ENCODE measurements at regions not wholly inside any gene's neighbourhood (a gene's known extent, or its start where the extent isn't known, plus 50 kb on each side); places are given as distances from the start of the nearest gene placed in this dataset.
A peak's percentile ranks its signal among the peaks of the same experiment; 100 is the strongest.

DNA sequence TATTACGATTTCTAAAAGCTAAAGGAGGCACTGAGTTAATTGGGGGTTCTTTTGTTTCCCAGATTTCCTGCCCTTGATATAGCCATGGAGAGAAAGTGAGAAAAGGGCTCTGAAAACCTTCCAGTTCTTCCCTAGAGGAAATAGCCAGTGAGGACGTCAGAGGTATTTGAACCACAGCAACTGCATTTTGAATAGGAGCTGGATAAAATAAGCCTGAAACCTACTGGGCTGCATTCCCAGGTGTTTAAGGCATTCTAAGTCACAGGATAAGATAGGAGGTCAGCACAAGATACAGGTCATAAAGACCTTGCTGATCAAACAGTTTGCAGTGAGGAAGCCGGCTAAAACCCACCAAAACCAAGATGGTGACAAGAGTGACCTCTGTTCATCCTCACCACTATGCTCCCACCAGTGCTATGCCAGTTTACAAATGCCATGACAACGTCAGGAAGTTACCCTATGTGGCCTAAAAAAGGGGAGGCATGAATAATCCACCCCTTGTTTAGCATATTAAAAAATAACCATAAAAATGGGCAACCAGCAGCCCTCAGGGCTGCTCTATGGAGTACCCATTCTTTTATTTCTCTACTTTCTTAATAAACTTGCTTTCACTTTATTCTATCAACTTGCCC, 85.1 kb upstream of the FRMD4A start:
- H3K27ac ChIP-seq (replicated peaks; ENCODE audit: low read length) = no peak overlapping the region
- WGBS, 2 donors (ENCODE audit: extremely low coverage in 2 of 2, insufficient read length in 2 of 2, insufficient replicate concordance in 1 of 2) = no CpG with 5 or more reads among the region's 4 CpGs

DNA sequence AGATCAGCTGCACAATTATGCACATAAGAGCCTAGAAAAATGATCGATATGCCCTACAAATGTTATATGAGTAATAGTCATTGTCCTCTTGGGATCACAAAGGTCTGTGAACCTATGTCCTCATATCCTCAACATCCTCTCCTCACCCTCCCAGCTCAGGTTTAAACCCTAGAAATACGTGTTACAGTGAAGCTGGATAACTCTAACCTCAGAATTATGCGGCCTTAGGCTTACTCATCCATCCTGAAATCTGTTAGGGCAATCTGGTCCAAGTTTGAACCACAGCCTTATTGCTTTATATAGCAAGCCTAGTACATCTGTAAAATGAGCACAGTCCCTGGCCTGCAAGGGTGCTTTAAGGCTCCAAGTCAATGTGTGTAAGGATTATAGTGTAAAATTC, 84.2 kb upstream of the FRMD4A start:
- H3K23ac ChIP-seq (ENCODE audit: low read depth, low read length, poor library complexity) = no peak overlapping the region
- no peak overlapping the region for H3K27ac ChIP-seq (replicated peaks; ENCODE audit: low read length)
- H2BK12ac ChIP-seq (ENCODE audit: low read length) = no peak overlapping the region
- no peak overlapping the region for H3K4ac ChIP-seq (ENCODE audit: low read length)
- no peak overlapping the region for H2BK5ac ChIP-seq (ENCODE audit: low read length)
- H4K91ac ChIP-seq (ENCODE audit: low read depth, low read length, poor library complexity) = no peak overlapping the region
- no peak overlapping the region for H2BK120ac ChIP-seq (ENCODE audit: low read depth, low read length)
- no peak overlapping the region for H3K18ac ChIP-seq (ENCODE audit: low read length)
- DNase-seq (ENCODE audit: low spot score) = no peak
- H3K9ac ChIP-seq (ENCODE audit: low read depth, low read length, poor library complexity) = no peak overlapping the region
- H3K4me2 ChIP-seq (ENCODE audit: insufficient read depth, low read length, poor library complexity, severe bottlenecking) = no peak overlapping the region
- no peaks in the 10 kb centered on the region for H3K9me3 ChIP-seq (replicated peaks in 1 of 2; ENCODE audit: control insufficient read depth in 2 of 2, insufficient read depth in 1 of 2, low read depth in 1 of 2, low read length in 2 of 2)
- H3K4me3 ChIP-seq (ENCODE audit: low read length in 2 of 2) = no peak overlapping the region
- H4K8ac ChIP-seq (ENCODE audit: low read depth, low read length) = no peak overlapping the region
- peaks cover 0 to 4% of the 10 kb centered on the region in 2 donors for H3K4me1 ChIP-seq (ENCODE audit: control insufficient read depth in 2 of 2, insufficient read depth in 1 of 2, low read depth in 1 of 2, low read length in 2 of 2)
- no peaks in the 10 kb centered on the region for H3K27me3 ChIP-seq (ENCODE audit: control insufficient read depth in 3 of 3, insufficient read depth in 3 of 3, low read depth in 1 of 3, low read length in 3 of 3)
- no CpG with 5 or more reads among the region's 3 CpGs for WGBS, 2 donors (ENCODE audit: extremely low coverage in 2 of 2, insufficient read length in 2 of 2, insufficient replicate concordance in 1 of 2)
- no peak overlapping the region for H3K14ac ChIP-seq (ENCODE audit: low read length)
- H2AFZ ChIP-seq (ENCODE audit: low read length) = no peak overlapping the region
- no peaks in the 10 kb centered on the region for H3K36me3 ChIP-seq (replicated peaks in 1 of 2; ENCODE audit: control insufficient read depth in 2 of 2, insufficient read depth in 2 of 2, low read length in 2 of 2)
- H2AK5ac ChIP-seq (ENCODE audit: low read depth, low read length) = no peak overlapping the region
- H2BK15ac ChIP-seq (ENCODE audit: low read length) = no peak overlapping the region
- H3K79me1 ChIP-seq (ENCODE audit: low read depth, low read length) = no peaks in the 10 kb centered on the region

More for the DNA sequence above, 85.1 kb upstream of the FRMD4A start:
- H3K79me1 ChIP-seq (ENCODE audit: low read depth, low read length) = no peaks in the 10 kb centered on the region
- H3K14ac ChIP-seq (ENCODE audit: low read length) = no peak overlapping the region
- no peak overlapping the region for H3K4me3 ChIP-seq (ENCODE audit: low read length in 2 of 2)
- H4K91ac ChIP-seq (ENCODE audit: low read depth, low read length, poor library complexity) = no peak overlapping the region
- no peak overlapping the region for H3K23ac ChIP-seq (ENCODE audit: low read depth, low read length, poor library complexity)
- H3K36me3 ChIP-seq (replicated peaks in 1 of 2; ENCODE audit: control insufficient read depth in 2 of 2, insufficient read depth in 2 of 2, low read length in 2 of 2) = no peaks in the 10 kb centered on the region
- H2BK12ac ChIP-seq (ENCODE audit: low read length) = no peak overlapping the region
- no peak overlapping the region for H3K9ac ChIP-seq (ENCODE audit: low read depth, low read length, poor library complexity)
- H3K27me3 ChIP-seq (ENCODE audit: control insufficient read depth in 3 of 3, insufficient read depth in 3 of 3, low read depth in 1 of 3, low read length in 3 of 3) = no peaks in the 10 kb centered on the region
- no peak overlapping the region for H2AK5ac ChIP-seq (ENCODE audit: low read depth, low read length)
- no peak overlapping the region for H3K4ac ChIP-seq (ENCODE audit: low read length)
- H3K4me2 ChIP-seq (ENCODE audit: insufficient read depth, low read length, poor library complexity, severe bottlenecking) = no peak overlapping the region
- H3K9me3 ChIP-seq (replicated peaks in 1 of 2; ENCODE audit: control insufficient read depth in 2 of 2, insufficient read depth in 1 of 2, low read depth in 1 of 2, low read length in 2 of 2) = no peaks in the 10 kb centered on the region
- no peak overlapping the region for H2BK15ac ChIP-seq (ENCODE audit: low read length)
- H2BK120ac ChIP-seq (ENCODE audit: low read depth, low read length) = no peak overlapping the region
- H2AFZ ChIP-seq (ENCODE audit: low read length) = no peak overlapping the region
- no peak overlapping the region for H4K8ac ChIP-seq (ENCODE audit: low read depth, low read length)
- no peak overlapping the region for H3K18ac ChIP-seq (ENCODE audit: low read length)
- no peak for DNase-seq (ENCODE audit: low spot score)
- no peak overlapping the region for H2BK5ac ChIP-seq (ENCODE audit: low read length)
- H3K4me1 ChIP-seq (ENCODE audit: control insufficient read depth in 2 of 2, insufficient read depth in 1 of 2, low read depth in 1 of 2, low read length in 2 of 2) = peaks cover 0 to 4% of the 10 kb centered on the region in 2 donors

GRCh38 chr10:14413523-14413922, 82.8 kb upstream of the FRMD4A start:
- Histone ChIP-seq H2BK12ac (ENCODE audit: low read length) (no peak overlapping the region), H3K9ac (ENCODE audit: low read depth, low read length, poor library complexity) (no peak overlapping the region), H2BK120ac (ENCODE audit: low read depth, low read length) (no peak overlapping the region), H3K4me1 (ENCODE audit: control insufficient read depth in 2 of 2, insufficient read depth in 1 of 2, low read depth in 1 of 2, low read length in 2 of 2) (peaks cover 0 to 4% of the 10 kb centered on the region in 2 donors), H3K23ac (ENCODE audit: low read depth, low read length, poor library complexity) (no peak overlapping the region), H2AFZ (ENCODE audit: low read length) (peak overlapping the region; percentile 77), H3K18ac (ENCODE audit: low read length) (no peak overlapping the region), H3K9me3 (replicated peaks in 1 of 2; ENCODE audit: control insufficient read depth in 2 of 2, insufficient read depth in 1 of 2, low read depth in 1 of 2, low read length in 2 of 2) (no peaks in the 10 kb centered on the region), H3K4ac (ENCODE audit: low read length) (no peak overlapping the region), H4K91ac (ENCODE audit: low read depth, low read length, poor library complexity) (no peak overlapping the region), H3K27me3 (ENCODE audit: control insufficient read depth in 3 of 3, insufficient read depth in 3 of 3, low read depth in 1 of 3, low read length in 3 of 3) (no peaks in the 10 kb centered on the region), H2AK5ac (ENCODE audit: low read depth, low read length) (no peak overlapping the region), H3K36me3 (replicated peaks in 1 of 2; ENCODE audit: control insufficient read depth in 2 of 2, insufficient read depth in 2 of 2, low read length in 2 of 2) (no peaks in the 10 kb centered on the region), H3K4me2 (ENCODE audit: insufficient read depth, low read length, poor library complexity, severe bottlenecking) (no peak overlapping the region), H2BK15ac (ENCODE audit: low read length) (no peak overlapping the region), H2BK5ac (ENCODE audit: low read length) (no peak overlapping the region), H4K8ac (ENCODE audit: low read depth, low read length) (no peak overlapping the region), H3K4me3 (ENCODE audit: low read length in 2 of 2) (no peak overlapping the region), H3K27ac (replicated peaks; ENCODE audit: low read length) (no peak overlapping the region), H3K79me1 (ENCODE audit: low read depth, low read length) (no peaks in the 10 kb centered on the region), H3K14ac (ENCODE audit: low read length) (no peak overlapping the region)
- WGBS, 2 donors (ENCODE audit: extremely low coverage in 2 of 2, insufficient read length in 2 of 2, insufficient replicate concordance in 1 of 2) = no CpG with 5 or more reads among the region's 5 CpGs
- DNase-seq (ENCODE audit: low spot score) = no peak

DNA sequence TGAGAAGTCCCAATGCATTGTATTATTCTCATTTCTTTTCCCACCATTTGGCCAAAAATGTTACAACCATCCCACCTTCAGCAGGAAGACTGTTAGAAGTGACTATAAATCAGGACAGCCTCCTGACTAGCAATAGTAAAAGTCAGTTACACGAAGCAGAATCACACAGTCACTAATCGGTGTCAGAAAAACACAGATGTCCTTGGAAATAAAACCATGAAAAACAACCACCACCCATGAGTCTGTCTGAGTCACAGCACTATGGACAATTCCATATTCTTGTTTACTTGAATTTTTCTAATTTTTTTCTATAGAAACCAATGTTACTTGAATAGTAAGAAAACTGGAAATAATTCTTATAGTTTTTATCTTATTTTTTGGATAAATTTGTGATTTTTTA, 81.9 kb upstream of the FRMD4A start:
- Histone ChIP-seq H3K4me1 (ENCODE audit: control insufficient read depth in 2 of 2, insufficient read depth in 1 of 2, low read depth in 1 of 2, low read length in 2 of 2) (peaks cover 0 to 4% of the 10 kb centered on the region in 2 donors), H3K4ac (ENCODE audit: low read length) (no peak overlapping the region), H2AFZ (ENCODE audit: low read length) (no peak overlapping the region), H3K14ac (ENCODE audit: low read length) (no peak overlapping the region), H3K4me3 (ENCODE audit: low read length in 2 of 2) (no peak overlapping the region), H2BK12ac (ENCODE audit: low read length) (no peak overlapping the region), H3K23ac (ENCODE audit: low read depth, low read length, poor library complexity) (no peak overlapping the region), H2BK15ac (ENCODE audit: low read length) (no peak overlapping the region), H3K9me3 (replicated peaks in 1 of 2; ENCODE audit: control insufficient read depth in 2 of 2, insufficient read depth in 1 of 2, low read depth in 1 of 2, low read length in 2 of 2) (no peaks in the 10 kb centered on the region), H3K79me1 (ENCODE audit: low read depth, low read length) (no peaks in the 10 kb centered on the region), H3K9ac (ENCODE audit: low read depth, low read length, poor library complexity) (no peak overlapping the region), H3K4me2 (ENCODE audit: insufficient read depth, low read length, poor library complexity, severe bottlenecking) (no peak overlapping the region), H3K27ac (replicated peaks; ENCODE audit: low read length) (no peak overlapping the region), H4K8ac (ENCODE audit: low read depth, low read length) (no peak overlapping the region), H2AK5ac (ENCODE audit: low read depth, low read length) (no peak overlapping the region), H3K18ac (ENCODE audit: low read length) (no peak overlapping the region), H2BK5ac (ENCODE audit: low read length) (no peak overlapping the region), H3K27me3 (ENCODE audit: control insufficient read depth in 3 of 3, insufficient read depth in 3 of 3, low read depth in 1 of 3, low read length in 3 of 3) (no peaks in the 10 kb centered on the region), H3K36me3 (replicated peaks in 1 of 2; ENCODE audit: control insufficient read depth in 2 of 2, insufficient read depth in 2 of 2, low read length in 2 of 2) (no peaks in the 10 kb centered on the region), H2BK120ac (ENCODE audit: low read depth, low read length) (no peak overlapping the region), H4K91ac (ENCODE audit: low read depth, low read length, poor library complexity) (no peak overlapping the region)
- no CpG with 5 or more reads among the region's 2 CpGs for WGBS, 2 donors (ENCODE audit: extremely low coverage in 2 of 2, insufficient read length in 2 of 2, insufficient replicate concordance in 1 of 2)
- DNase-seq (ENCODE audit: low spot score) = no peak
